ENCODE measurements at regions not wholly inside any gene's neighbourhood (a gene's known extent, or its start where the extent isn't known, plus 50 kb on each side); places are given as distances from the start of the nearest gene placed in this dataset.

DNA sequence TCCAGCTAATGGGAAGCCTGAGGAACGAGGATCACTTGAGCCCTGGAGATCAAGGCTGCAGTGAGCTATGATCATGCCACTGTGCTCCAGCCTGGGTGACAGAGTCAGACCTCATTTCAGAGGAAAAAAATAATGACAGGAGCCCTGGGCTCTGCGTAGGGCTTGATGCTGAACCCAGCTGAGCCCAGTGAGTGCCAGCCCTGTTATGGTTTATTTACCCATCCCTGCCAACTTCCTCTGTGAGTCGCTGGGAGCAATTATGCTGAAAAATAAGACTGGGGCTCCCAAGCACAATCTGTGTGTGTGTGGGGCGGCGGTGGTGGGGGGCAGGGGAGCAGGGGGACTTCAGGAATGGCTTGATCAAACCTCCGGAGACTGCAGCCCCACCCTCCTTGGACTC lies 75.9 kb upstream of the PMEPA1 start:
- no peak for TF ChIP-seq POLR2A (IDR thresholded peaks at IDR 0.05)
- TF ChIP-seq, protein P1, sequence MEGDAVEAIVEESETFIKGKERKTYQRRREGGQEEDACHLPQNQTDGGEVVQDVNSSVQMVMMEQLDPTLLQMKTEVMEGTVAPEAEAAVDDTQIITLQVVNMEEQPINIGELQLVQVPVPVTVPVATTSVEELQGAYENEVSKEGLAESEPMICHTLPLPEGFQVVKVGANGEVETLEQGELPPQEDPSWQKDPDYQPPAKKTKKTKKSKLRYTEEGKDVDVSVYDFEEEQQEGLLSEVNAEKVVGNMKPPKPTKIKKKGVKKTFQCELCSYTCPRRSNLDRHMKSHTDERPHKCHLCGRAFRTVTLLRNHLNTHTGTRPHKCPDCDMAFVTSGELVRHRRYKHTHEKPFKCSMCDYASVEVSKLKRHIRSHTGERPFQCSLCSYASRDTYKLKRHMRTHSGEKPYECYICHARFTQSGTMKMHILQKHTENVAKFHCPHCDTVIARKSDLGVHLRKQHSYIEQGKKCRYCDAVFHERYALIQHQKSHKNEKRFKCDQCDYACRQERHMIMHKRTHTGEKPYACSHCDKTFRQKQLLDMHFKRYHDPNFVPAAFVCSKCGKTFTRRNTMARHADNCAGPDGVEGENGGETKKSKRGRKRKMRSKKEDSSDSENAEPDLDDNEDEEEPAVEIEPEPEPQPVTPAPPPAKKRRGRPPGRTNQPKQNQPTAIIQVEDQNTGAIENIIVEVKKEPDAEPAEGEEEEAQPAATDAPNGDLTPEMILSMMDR (IDR thresholded peaks at IDR 0.05) = no peak
